TTC549 (cell line): ENCODE measurements at regions not wholly inside any gene's neighbourhood (a gene's known extent, or its start where the extent isn't known, plus 50 kb on each side); places are given as distances from the start of the nearest gene placed in this dataset.

Experiments used
- FAIRE-seq: peaks from 2 replicates; lab custom pipeline; 2012; peaks lifted over from hg19 to GRCh38; lab: Jason Lieb, UNC

DNA sequence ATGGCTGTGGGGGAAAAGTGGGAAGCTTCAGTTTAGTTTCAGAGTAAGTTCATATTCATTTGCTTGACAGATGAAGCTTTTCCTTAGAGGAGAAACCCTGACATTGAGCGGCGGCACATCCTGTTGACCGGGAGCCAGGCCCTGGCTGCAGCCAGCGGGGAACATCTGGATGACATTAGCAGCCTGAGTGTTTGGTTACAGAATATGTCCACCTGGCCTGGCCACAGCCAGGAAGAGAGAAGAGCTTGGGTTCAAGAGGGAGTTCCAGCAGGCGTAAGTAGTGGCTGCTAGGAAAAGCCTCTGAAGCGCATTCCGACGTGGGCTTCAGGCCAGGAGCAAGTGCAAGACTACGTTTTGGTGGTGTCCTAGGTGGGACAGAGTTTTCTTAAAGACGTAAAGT lies 144.9 kb upstream of the MYCN start:
- no peak for FAIRE-seq

DNA sequence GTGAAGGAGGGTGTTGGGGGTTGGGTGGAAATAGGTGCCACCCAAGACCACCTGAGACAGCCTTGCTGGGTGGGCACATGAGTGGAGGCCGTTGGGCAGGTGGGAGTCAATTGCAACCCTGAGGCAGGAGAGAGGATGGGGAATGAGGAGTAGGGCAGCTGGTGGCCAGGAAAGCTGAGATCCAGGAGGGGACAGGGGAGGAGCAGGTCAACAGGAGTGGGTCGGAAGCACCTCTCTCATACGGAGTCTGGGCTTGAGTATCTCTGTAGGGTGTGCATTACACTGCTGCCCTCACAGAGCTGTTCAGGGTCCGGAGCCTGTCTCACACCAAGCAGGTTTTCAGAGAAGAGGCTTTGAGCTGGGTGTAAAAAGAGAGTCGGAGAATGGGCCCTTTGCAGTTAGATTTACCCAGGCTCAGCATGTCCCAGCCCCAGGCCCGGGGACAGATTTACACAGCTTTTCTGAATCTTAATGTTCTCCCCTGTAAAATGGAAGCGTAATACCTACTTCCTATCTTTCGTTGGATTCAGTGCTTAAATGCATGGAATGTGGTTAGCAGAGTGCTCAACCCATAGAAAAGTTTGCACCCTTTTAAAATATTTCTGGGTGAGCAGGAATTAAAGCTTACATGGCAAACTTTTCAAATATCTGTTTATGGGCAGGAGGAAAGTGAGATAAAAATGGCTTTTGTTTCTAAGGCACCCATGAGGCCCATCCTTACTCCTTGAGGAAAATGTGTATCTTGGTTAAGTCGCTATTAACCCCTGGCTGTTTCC lies 144.0 kb upstream of the MYCN start:
- FAIRE-seq, result no peak

GRCh38 chr2:15797231-15797938 lies 143.0 kb upstream of the MYCN start:
- no peak for FAIRE-seq

DNA sequence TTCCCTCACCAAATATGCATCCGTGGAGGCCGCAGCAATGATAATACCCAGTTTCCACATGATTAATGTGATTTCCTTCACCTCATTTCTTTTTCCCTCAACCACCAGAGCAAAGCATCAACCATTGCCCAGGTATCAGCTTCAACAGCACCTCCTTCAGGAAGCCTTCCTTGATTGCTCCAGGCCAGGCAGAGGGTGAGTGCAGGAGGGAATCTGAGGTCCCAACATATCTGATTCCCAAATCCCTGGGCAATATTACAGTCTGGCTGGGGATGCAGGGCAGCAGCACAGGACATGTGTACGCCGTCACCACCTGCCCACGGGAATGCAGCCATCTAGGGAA lies 142.4 kb upstream of the MYCN start:
- FAIRE-seq, result no peak

- FAIRE-seq, result no peak
These were observed 141.5 kb upstream of the MYCN start for GRCh38 chr2:15798701-15799431.

DNA sequence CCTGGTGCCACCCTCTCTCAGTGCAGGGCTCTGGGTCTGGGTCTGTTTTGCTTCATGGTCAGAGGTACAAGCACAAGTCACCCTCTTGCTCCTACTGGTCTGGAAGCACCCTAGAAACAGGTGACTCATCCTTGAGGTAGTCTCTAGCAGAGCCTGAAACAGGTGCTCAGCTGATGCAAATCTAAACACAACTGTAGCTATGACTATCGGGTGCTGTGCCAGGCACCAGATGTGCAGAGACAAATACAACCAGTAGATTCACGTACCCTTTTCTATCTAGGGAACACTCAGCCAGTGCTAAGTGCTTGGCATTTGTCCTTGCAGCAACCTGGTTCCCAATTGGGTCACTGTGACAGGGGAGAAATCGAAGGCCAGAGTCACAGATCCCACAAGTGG lies 140.9 kb upstream of the MYCN start:
- FAIRE-seq, result no peak

DNA sequence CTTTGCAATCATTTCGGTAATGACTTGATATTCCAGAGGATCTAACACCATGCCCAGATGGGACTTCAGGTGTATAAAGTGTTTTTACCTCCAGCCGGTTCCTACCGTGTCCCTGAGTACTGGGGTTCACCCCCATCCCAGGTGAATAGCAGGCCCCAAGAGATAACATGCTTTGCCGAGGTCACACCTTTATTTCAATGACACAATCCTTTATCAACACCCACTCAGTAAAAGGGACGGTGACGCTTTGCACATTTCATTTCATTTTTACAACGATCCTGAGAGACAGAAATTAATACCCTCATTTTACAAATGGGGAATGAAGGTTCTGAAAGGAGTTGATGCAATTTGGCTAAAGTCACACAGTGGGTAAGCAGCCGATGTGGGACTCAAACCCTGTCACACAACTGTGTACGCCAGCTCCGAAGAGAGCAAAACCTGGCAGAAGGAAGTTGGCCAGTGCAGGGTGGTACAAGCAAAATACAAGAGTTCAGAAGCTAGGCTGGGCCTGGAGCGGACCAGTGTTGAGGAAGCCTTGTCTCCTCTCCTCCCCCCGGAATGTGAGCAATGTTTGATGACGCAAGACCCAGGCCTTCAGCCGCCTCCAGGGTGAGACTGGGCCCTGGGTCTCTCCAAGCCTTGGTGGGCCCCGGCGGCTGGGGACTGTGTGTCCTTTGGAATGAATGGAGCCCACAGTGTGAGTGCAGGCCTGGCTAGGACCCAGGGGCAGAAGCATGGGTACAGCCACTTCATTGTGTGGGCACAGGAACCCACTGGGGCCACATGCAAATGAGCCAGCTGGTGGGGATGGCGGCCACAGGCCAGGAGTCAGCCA lies 139.6 kb upstream of the MYCN start:
- FAIRE-seq, result no peak

DNA sequence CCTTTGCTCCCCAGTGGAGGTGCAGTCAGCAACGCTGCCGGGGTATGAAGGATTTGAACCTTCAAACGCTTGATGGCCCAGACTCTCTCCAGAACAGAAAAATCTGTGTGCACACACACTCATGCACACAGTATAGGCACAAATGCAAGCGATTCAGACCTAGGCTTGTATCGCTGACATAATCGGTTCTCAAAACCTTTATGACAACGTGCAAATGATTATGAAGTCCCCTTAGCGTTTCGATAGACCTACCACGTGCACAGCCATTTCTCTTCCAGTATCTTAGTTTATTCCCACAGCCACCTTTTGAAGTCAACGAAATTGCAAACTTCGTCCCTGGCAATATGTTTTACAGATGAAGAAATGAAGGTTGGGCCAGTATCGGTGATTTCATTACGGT lies 138.9 kb upstream of the MYCN start:
- FAIRE-seq, result no peak

- no peak for FAIRE-seq
These were observed 138.4 kb upstream of the MYCN start for GRCh38 chr2:15801904-15802303.

GRCh38 chr2:15802657-15803542 lies 137.4 kb upstream of the MYCN start:
- no peak for FAIRE-seq

DNA sequence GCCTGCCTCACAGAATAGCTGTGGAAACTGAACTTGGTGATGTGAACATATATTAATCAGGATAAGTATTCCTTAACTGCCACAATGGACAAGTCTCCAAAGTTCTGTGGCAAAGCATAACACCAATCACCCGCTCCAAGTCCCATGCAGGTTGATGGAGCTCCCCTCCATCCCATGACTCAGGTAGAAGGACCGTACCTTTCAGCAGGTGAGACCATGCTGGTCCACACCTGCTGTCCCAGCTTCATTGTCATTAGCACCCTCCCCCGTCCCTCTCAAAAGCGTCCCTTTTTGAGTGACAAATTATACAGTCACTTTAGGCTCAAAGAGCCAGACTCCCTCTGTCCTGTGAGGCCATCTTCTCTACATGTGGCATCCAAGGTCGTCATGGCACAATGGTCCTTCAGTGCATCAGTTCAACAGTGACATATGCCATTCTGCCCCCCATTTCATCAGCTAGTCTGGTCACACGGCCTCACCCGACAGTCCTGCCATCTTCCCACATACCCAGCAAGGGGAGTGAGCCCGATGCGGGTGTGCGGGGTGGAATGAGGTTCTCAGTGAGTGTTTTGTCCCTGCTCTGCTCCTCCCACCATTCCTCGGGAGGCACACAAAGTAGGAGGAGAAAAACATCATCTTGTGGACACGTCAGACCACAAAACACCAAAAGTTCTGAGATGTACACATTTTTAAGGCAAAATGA lies 136.7 kb upstream of the MYCN start:
- FAIRE-seq, result no peak

DNA sequence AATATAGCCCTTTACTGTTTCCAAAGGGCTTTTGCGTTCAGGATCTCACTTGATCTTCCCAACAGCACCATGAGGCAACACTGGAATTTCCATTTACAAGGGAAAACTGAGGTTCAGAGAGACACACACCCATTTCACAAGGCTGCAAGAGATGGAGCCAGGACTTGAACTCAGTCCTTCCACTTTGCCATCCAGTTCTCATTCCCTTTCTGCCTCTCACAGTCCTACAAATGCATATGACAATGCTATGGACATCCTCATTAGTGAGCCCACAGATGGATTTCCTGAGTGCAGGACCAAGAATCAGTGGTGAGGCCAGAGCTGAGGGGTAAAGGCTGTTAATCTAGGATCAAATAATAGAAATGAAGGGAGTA lies 136.1 kb upstream of the MYCN start:
- no peak for FAIRE-seq

DNA sequence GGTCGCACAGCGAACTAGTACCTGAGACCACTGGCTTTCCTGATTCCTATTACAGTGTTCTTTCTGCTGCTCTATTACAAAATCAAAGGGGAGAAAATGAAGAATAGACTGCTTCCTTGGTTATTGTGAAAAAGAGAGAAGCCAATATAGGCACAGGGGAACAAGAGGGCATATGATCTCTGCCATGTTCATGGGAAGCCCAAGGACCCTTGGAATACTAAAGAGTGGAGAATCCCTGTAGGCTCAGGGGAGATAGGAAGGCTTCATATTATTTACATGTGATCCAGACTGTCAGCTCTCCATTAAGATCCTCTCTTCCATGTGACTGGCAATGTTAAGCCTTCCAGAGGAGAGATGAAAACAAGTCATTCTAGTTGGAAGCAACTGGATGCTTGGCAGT lies 135.7 kb upstream of the MYCN start:
- no peak for FAIRE-seq

DNA sequence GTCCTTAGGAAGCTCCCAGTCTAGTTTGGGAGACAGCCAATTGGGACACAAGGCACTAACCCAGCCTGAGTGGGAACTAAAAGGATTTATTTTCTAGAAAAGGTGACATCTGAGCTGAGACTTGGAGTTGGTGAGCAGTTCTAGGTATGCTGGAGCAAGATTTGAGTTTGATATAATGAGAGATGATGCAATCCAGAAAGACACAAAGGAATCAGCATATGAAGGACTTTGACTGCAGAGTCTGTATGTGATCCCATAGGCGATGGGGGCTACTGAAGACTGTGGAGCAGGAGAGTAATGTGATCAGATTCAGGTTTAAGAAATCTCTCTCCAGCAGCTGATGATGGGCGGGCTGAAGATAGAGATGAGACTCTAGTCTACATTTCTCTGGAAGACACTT lies 135.1 kb upstream of the MYCN start:
- no peak for FAIRE-seq

- no peak for FAIRE-seq
These were observed 134.6 kb upstream of the MYCN start for GRCh38 chr2:15805772-15806171.

DNA sequence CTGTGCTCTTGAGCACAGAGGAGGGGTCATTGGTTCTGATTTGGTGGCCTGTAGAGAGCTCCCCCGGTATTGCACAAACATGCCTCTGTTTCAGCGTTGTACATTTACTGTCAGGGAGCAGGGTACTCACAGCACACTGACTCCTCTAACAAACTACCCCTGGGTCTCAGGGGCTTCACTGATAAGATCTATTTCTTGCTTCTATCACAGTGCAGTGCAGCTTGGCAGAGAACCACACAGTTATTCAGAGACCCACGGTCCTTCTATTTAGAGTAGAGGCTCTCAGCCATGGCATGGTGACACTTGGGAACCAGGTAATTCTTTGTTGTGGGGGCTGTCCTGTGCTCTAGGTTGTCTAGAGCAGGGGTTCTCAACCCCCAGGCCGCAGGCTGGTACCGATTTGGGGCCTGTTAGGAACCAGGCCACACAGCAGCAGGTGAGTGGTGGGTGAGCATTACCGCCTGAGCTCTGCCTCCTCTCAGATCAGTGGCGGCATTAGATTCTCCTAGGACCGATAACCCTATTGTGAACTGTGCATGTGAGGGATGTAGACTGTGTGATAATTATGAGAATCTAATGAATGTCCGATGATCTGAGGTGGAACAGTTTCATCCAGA lies 133.4 kb upstream of the MYCN start:
- FAIRE-seq, result no peak

DNA sequence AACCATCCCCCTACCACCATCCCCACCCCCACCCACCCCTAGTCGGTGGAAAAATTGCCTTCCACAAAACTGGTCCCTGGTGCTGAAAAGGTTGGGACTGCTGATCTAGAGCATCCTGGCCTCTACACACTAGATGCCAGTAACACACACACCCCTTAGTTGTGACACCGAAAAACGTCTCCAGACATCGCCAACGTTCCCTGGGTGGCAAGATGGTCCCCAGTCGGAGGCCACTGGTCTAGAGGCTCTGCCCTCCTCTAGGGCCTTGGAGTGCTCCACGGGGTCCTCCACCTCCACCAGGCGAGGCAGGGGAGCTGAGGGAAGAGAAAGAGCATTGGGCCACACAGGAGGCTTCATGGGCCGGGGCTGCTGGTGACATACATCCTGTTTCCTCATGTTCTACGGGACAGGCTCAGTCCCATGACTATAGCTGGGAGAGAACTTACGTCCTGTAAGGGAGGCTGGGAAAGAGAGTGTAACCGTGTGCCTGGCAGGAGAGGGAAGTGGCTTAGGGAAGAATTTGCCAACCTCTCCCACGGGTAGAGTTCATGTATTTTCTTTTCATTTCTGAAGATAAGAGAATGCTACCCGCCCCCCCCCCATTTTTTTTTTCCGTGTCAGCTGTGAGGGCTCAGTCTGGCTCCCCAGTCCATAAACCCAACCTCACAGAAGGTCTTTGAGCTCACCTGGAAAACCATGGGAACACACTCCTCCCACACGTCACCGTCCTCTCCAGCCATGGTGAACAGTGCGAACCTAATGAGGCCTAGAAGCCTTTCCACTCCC lies 132.7 kb upstream of the MYCN start:
- FAIRE-seq, result no peak

- FAIRE-seq, result no peak
These were observed 132.0 kb upstream of the MYCN start for GRCh38 chr2:15808204-15808910.

GRCh38 chr2:15808944-15809343 lies 131.4 kb upstream of the MYCN start:
- FAIRE-seq, result no peak
